OCI-LY3 (cell line): ENCODE measurements at regions not wholly inside any gene's neighbourhood (a gene's known extent, or its start where the extent isn't known, plus 50 kb on each side); places are given as distances from the start of the nearest gene placed in this dataset.

Experiments
- CTCF ChIP-seq: fragments of 200-600, 300-600 bp; sonication (generic); IDR thresholded peaks from 2 replicates; pipeline ENCODE4 v1.5.1; 2014; ENCODE audit warnings: antibody characterized with exemption, low read length, low read depth
- EZH2phosphoT487 ChIP-seq: fragments of 200-600 bp; shearing (Covaris generic); IDR thresholded peaks from 2 replicates; pipeline ENCODE4 v1.6.1; 2018; ENCODE audit warnings: antibody characterized with exemption, mixed run types, low read depth

- TF ChIP-seq CTCF: no peak
- TF ChIP-seq EZH2phosphoT487: no peak
Measured at GRCh38 chr16:54878301-54878700, 52.4 kb upstream of the IRX5 start.
